Left lobe of liver (tissue), 2 donors: ENCODE measurements at regions not wholly inside any gene's neighbourhood (a gene's known extent, or its start where the extent isn't known, plus 50 kb on each side); places are given as distances from the start of the nearest gene placed in this dataset.
"Not testable (repeated sequence)": the region's sequence is repeated elsewhere in the genome, so short reads cannot be mapped to it uniquely, and the experiment has no call there.

Experiments used
- ATAC-seq: fragments of 200-7000 bp; cut with Tn5 transposase; one replicate; pipeline ENCODE4 v1.9.1; 2020; ENCODE audit warnings: mild to moderate bottlenecking, moderate library complexity
- DNase-seq: peaks from one replicate; pipeline ENCODE4 v3.0.0-alpha.2; 2020; ENCODE audit warnings: low spot score
- donor health status: DM: no; HTN: no; CAD: no; lungs with moderate emphysema.
- donor health status: DM: no; HTN: yes; CAD: no.

DNA sequence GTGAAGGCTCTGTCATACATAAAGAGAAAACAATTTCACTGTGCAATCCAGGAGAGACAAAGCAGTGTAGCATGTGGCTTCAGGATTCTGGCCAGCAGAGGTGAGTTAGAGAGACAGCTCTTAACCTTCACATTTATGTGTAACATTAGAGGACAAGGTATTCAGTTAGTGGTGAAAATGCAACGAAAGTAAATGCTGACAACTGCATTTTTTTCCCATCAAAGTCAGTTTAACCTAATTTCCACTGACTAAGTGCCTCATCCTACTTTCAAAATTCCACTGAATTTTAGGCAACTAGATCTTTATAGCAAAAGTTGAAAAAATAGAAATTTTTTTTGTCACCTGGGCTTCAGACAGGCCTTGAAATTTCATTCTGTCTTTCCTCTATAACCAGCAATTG is 130.8 kb upstream of the LNX1 start:
- ATAC-seq (no peak), DNase-seq (no peak)

DNA sequence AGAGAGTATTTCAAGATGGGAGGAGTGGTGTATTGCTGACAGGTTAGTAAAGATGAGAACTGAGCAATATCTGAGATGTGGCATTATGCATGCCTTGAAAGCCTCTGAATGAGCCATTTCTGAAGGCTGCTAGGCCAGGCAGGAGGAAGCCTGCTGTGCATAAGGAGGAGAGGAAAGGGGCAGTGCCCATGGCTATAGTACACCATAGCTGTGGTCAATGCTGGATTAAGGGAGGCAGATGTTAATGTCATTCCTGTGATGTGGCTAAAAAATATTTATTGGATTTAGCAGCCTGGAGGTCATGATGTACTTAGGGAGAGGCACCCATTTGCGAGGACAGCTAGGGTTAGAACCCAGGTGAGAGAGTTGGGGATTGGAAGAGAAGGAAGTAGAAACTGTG is 130.0 kb upstream of the LNX1 start:
- ATAC-seq: no peak
- no peak for DNase-seq

DNA sequence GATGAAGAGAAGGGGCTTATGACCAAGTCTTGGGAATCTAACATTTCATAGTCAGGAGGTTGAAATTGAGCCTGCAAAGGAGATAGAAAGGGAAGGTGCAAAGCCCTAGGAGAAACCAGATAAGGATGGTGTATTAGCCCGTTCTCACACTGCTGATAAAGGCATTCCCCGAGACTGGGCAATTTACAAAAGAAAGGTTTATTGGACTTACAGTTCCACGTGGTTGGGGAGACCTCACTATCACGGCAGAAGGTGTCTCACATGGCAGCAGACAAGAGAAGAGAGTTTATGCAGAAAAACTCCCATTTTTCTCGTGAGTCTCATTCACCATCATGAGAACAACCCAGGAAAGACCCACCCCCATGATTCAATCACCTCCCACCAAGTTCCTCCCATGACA is 129.5 kb upstream of the LNX1 start:
- ATAC-seq: no peak
- DNase-seq: no peak

DNA sequence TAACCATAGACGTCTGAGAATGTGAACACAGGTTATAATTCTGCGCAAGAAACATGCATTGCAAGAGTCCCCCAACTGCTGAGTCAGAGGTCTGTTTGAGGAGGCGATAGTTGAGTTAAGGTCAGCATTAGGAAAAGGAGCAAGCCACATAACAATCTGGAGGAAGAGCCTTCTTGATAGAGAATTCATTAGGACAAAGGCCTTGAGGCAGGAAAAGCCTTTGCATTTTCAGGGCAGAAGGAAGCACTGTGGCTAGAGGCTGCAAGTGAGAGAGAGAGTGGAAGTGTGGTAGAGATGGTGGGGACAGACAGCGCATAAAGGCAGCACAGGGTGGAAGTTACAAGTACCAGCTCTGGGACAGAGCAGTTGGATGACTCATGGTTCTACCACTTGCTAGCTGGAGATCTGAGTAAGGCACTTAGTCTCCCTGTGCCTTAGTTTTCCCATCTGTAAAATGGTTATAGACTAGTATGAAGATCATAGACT is 125.8 kb upstream of the LNX1 start:
- DNase-seq (no peak), ATAC-seq (peak; percentile 55)

DNA sequence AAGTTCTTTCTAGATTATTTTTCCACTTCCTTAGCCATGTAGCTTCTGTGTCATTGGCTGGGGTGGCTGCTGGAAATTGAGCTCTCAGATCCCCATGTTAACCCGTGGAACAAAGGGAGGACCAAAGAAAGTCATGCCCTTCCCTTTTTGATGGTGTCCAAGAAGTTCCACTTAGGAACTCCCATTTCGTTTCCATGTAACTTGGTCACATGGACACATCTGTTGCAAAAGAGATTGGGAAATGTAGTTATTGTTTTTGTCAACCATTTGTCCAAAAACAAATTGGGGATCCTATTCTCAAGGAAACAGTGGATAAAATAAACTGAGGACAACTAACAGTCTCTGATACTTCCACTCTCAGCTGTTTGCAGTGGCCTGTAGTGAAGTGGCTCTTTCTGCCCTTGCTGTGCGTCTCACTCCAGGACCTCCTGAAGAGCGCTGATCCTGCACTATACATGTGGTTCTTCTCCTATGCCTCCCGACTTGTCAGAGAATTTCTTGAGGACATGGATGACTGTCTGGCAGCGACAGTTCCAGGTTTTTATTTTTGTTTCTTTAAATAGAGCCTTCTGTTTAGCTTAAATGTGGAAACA is 125.3 kb upstream of the LNX1 start:
- DNase-seq (no peak), ATAC-seq (no peak)

DNA sequence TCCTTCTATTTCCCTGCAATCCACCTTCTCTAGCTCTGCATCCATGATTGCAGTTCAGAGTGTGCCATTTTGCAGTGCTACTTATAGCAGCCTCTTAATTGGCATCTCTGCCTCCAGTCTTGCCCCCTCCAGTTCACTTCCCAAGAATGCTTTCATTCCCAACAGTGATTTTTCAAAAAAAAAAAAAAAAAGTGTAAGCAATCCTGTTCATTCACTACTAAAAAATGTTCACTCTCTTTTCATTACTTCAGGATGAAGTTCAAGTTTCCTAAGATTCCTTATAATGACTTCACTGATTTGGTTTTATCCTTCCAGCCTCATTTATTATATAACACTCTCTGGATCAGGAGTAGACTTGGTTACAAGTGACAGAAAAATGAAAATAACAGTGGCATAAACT is 124.7 kb upstream of the LNX1 start:
- DNase-seq (no peak), ATAC-seq (no peak)

DNA sequence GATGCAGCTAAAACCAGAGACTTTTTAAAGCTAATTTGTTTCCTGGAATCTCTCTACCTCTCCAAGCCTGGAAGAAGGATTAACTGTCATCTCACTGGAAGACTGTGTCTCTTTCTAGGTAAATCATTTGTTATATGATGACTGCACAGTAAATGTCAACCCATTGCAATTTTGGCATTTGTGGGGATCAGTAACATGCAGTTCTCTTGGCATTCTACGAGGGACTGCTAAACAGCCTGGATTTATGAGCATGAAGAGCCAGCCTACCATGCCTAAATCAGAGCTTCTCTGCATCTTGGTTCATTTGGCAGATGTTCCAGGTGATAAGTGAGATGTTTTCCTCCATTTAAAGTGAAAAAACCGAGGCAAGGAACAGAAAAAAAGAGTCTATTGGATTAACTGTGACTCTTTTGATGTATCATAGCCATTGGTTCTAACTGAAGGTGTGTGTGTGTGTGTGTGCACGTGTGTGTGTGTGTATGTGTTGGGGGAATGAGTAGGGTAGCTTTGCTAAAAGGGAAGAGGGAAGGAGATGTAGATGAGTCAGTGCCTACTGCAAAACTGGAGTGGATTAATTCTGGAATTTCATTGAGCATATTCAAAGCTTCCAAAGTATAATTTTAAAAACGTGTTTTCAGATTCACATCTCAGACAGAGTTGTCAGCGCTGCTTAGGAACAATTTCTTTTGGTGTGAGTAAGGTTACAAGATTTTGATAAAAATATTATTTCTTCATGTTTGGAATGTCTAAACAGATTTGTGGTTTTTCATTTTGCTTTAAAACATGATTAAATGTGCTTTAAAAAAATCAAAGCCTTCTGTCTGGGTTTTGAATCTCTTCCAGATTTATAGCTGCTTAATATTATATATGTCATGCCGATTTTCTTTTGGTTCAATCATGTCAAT is 123.2 kb upstream of the LNX1 start:
- ATAC-seq (no peak), DNase-seq (no peak)

DNA sequence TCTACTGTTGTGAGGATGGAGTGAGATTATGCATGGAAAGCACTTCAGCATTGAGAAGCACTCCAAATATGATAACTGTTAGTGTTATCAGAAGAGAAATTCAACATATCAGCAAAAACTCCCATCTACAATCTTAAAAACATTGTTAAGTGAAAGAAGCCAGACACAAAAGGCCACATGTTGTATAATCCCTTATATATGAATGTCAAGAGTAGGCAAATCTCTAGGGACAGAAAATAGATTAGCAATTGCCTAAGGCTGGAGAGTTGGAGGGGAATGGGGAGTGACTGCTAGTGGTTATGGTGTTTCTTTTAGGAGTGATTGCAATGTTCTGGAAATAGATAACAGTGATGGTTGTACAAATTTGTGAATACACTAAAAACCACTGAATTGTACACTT is 122.5 kb upstream of the LNX1 start:
- DNase-seq: no peak
- no peak for ATAC-seq

DNA sequence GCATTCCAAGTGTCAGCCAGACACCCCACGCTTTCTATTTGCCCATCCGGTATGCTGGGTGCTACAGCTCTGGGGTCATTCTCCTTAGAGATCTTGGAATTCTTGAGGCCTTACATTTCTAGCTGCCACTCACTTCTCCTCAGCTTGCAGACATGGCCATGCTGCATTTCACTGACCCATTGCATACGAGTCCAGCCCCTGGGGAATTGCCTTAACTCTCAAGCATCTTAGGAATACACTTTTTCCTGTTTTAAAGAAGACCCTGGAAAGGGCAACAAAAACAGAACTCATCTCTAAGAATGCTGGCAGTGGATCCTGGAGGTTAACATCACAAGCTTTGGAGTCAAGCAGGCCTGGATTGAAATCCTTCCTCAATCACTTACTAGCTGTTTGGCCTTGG is 122.0 kb upstream of the LNX1 start:
- ATAC-seq: no peak

DNA sequence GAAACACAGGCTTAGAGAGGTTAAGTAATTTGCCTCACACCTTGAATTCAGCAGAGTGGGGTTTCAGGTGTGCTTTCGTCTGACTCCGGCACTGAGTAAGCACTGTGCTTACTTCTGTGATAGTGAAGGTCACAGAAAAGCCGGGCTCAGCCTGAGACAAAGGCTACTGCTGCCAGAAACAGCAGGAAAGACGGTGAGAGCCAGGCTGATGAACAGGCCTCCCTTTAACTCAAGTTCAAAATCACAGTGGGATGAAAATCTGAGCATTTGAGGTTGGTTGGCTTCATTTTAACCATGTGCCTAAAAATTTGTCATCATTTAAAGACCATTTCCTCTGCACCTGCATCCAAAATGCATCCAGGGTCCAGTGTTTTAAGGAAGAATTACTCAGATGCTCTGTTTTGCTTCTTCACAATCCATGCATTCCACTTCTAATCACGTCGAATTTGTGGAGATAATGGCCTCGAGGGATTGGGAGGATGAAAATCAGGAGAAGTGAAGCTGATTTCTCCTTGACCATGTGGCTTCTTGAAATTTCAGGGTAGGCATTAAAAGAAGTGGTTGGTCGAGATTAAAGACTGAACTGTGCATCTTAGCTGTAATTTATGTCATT is 121.2 kb upstream of the LNX1 start:
- DNase-seq (no peak), ATAC-seq (no peak)

More for the DNA sequence above, 122.0 kb upstream of the LNX1 start:
- no peak for DNase-seq

DNA sequence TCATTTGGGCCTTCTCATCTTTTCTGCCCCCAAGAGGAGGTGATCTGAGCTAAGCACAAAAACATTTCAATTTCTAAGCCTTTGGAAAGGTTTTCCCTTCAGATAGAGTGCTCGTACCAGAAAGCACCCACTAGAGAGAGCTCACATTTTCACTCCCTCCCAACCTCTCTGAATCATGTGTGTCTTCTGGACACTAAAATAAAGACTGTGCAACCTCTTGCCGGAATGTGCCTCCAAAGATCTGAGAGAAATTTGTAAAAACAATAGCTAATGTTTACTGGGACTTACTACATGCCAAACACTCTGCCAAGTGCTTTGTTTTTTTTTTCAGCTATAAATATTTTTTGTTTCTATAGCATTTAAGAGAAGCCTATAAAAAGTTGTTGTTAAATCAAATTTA is 120.6 kb upstream of the LNX1 start:
- no peak for ATAC-seq

DNA sequence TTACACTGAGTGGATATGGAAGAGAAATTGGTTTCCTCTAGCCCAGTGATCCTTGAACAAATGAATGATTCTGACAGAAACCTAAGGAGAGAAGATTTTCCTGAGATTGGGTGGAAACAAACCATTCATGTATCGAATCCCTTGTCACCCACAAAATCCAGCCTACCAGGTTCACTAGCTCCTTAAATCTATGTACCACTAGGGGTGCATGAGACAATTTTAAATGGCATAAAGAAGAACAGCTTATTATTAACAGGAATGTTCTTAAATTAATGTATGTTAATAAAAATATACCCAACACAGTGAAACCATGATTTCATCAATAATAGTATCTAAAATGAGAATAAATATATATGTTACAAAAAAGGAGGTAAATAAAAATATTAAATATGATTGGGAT is 118.4 kb upstream of the LNX1 start:
- DNase-seq (no peak), ATAC-seq (no peak)

More for the DNA sequence above, 120.6 kb upstream of the LNX1 start:
- no peak for DNase-seq

DNA sequence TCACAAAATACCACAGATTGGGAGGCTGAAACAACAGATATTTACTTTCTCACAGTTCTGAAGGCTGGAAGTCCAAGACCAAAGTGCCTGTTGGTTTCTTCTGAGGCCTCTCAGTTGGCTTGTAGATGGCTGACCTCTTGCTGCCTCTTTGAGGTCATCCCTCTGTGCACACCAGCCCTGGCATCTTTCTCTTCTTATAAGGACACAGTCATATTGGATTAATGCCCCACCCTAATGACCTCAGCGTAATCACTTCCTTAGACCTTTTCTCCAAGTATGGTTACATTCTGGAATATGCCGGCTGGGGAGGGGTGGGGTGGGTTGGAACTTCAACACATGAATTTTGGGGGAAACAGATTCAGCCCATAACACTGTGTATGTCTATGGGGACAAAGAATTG is 116.2 kb upstream of the LNX1 start:
- ATAC-seq: no peak
- no peak for DNase-seq

DNA sequence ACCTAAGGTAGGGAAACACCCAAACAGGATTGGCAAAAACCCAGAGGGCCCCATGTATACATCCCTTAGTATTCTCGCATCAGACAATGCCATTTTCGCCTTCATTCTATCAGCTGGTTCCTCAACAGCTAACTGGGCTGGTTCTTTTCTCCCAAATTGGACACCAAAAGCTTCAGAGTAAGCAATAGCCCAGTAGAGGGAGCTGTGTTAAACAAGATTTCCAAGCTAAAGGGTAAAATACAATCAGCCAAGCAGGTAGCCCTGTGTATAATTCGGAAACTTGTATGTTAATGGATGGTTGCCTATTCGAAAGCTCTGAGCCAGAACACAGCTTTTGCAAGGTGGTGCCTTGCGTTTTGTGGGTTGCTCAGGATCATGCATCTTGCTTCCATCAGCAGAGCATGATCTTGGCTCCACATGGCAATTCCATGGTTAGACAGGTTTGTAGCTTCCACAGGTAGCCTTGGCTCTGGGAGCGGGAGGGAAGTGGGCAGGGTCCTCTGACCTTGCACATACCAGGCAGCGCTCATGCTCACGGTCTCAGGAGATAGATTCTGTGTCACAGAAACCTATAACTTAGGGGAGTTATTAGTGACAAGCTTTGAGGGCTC is 115.2 kb upstream of the LNX1 start:
- peak; percentile 70 for ATAC-seq
- DNase-seq: no peak

DNA sequence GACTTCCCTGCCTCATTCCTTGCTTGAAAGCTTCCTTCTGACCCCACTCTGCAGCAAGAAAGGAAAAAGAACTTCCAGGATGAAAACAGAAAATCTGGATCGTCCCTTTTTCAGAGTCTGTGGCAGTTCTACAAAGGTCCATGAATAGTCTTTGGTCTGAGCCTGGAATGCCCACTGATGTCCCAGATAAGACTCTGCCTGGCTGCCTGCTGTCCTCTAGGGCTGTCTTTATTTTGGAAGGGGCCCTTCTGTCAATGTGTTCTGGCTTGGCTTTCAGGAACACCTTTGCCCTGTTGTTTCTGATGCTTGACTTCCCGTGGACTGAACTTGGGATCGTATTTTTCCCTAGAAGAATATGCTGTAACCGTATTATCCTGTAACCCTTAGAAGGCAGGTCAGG is 114.7 kb upstream of the LNX1 start:
- DNase-seq (peak; percentile 51), ATAC-seq (peak; percentile 64)

DNA sequence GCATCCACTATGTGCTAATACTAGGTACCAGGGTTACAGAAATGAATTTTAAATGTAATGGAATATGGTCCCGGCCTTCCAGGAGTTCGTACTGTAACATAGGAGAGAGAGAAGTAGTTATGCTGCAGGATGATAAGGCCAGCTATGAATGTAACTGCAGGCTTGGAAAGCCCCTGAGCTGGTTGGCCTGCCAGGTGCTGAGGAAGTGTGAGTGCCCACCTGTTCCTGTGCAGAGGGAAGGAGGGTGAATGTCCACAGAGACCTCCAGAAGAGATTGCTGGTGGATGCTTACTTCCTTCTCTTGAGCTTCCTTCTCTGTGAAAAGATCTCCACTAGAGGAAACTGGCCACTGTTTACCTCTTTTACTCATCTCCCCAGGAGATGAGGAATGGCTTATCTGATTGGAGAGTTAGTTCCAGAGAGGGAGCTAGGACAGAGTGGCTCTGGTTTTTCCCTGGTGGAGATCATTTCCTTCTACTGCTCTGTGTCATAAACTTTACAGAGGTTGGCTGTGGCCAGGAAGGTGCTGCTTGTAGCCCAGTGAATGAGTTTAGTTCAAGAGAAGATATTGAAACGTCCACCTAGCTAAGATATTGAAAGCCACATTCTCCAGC is 114.0 kb upstream of the LNX1 start:
- ATAC-seq (no peak), DNase-seq (no peak)

DNA sequence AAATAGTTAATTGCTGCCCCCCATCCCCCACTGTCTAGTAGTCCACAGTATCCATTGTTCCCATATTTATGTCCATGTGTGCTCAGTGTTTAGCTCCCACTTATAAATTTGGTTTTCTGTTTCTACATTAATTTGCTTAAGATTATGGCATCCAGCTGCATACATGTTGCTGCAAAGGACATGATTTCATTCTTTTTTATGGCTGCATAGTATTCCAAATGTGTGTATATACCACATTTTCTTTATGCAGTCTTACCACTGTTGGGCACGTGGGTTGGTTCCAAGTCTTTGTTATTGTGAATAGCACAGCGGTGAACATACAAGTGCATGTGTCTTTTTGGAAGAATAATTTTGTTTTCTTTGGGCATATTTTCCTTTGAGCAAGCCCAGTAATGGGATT is 113.0 kb upstream of the LNX1 start:
- ATAC-seq (no peak), DNase-seq (no peak)

DNA sequence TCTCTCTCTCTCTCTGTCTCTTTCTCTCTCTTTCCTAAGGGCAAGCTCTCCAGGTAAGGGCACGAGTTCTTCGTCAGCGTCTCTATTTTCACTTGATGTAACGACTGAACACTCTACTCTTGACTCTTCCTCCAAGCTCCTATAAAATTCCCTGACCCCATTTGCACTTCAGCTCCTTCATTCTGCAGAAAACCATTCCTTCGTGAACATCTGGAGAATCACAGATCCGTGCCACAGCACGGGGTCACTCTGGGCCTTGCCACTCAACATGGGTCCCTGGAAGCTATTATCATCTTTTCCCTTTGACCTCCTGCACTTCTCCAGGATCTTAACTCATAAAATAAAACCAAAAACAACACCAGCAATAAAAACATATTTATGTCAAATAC is 112.0 kb upstream of the LNX1 start:
- DNase-seq: no peak
- no peak for ATAC-seq

DNA sequence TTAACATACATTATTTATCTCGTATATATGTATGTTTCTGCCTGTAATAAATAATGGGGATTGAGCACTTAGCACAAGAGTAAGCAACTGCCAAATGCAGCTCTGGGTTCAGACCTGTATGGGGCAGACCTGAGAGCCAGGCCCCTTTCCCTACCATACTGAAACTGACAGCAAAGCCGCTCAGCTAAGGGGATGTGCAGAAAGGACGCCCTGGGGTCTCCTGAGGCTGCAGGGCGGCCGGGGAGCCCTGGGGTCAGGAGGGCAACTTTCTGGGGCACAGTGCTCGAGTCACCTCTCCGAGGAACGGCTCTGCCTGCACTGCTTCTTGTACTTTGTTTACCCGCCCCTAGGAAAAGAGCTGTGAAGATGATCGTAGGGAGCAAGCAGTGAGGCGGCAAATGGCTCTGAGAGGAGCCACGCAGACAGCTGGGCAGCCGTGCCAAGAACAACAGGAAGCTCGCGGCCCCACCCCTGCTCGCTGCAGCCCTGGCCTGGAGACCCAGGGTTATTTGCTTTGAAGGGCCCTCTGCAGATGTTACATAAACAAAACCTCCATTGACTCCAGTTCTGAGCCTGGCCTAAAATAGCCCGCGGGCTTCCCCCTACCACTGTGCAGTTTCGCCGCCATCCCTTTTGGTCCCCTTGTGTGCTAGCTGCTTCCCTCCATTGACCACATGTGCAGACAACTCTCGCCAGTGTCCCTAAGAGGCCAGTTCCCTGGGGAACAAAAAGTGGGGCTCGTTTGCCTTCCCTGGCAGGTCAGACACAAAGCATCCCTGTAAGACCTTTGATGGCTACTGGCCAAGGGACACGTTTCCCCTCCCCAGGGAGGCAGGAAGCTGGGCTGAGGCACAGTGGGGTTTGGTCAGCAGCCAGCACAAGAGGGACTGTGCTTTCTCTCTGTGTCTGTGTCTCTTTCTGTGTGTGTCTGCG is 111.3 kb upstream of the LNX1 start:
- peak; percentile 90 for DNase-seq
- ATAC-seq: peak; percentile 89

DNA sequence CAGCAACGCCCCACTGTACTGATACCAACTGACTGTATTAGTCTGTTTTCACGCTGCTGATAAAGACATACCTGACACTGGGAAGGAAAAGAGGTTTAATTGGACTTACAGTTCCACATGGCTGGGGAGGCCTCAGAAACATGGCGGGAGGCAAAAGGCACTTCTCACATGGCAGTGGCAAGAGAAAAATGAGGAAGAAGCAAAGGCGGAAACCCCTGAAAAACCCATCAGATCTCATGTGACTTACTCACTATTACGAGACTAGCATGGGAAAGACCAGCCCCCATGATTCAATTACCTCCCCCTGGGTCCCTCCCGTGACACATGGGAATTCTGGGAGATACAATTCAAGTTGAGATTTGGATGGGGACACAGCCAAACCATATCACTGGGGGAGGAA is 110.0 kb upstream of the LNX1 start:
- DNase-seq, ATAC-seq: not testable (repeated sequence)
